CD8-positive, alpha-beta memory T cell (primary cell): ENCODE measurements at regions not wholly inside any gene's neighbourhood (a gene's known extent, or its start where the extent isn't known, plus 50 kb on each side); places are given as distances from the start of the nearest gene placed in this dataset.
"Not testable (repeated sequence)": the region's sequence is repeated elsewhere in the genome, so short reads cannot be mapped to it uniquely, and the experiment has no call there.

ENCODE experiments used
- CTCF ChIA-PET: fragments of 350-600 bp; sonication (Branson Sonifier 250); formaldehyde crosslinking; loops from one replicate; lab custom pipeline; 2021; ENCODE audit warnings: antibody characterized with exemption; lab: Charles Lee
- POLR2A ChIA-PET: fragments of 350-600 bp; sonication (Branson Sonifier 250); formaldehyde crosslinking; loops from one replicate; lab custom pipeline; 2021; ENCODE audit warnings: antibody characterized with exemption; lab: Charles Lee
- DNase-seq, 5 donors: peaks; one replicate each; pipeline versions ENCODE4 v3.0.0 to v3.0.0-alpha.2; 2020 to 2022; ENCODE audit warnings: mixed read lengths in 1 of 5
- H3K27ac ChIP-seq: one replicate; pipeline ENCODE4 v1.7.0; 2013; ENCODE audit warnings: low read depth, mild to moderate bottlenecking, low read length, moderate library complexity
- H3K27me3 ChIP-seq: 2 replicates; pipeline ENCODE4 v1.7.0; 2013; ENCODE audit warnings: low read length, mild to moderate bottlenecking; ENCODE audit not compliant: insufficient read depth, poor library complexity, severe bottlenecking
- H3K36me3 ChIP-seq: 2 replicates; pipeline ENCODE4 v1.7.0; 2013; ENCODE audit warnings: mild to moderate bottlenecking, low read length, moderate library complexity; ENCODE audit not compliant: insufficient read depth
- H3K4me1 ChIP-seq: 2 replicates; pipeline ENCODE4 v1.7.0; 2013; ENCODE audit warnings: mild to moderate bottlenecking, low read length, moderate library complexity; ENCODE audit not compliant: insufficient read depth
- H3K4me3 ChIP-seq: 2 replicates; pipeline ENCODE4 v1.7.0; 2013; ENCODE audit warnings: mild to moderate bottlenecking, low read length
- H3K9me3 ChIP-seq: 2 replicates; pipeline ENCODE4 v1.7.0; 2013; ENCODE audit warnings: mild to moderate bottlenecking, low read length
- H3K27ac Mint-ChIP-seq, 8 donors: one replicate each; pipeline ENCODE4 v1.8.0; 2020 to 2021; ENCODE audit warnings: mixed read lengths in 8 of 8, mild to moderate bottlenecking in 6 of 8, inconsistent platforms in 3 of 8, moderate library complexity in 3 of 8
- H3K27me3 Mint-ChIP-seq, 2 donors: one replicate each; pipeline ENCODE4 v1.8.0; 2020 to 2021; ENCODE audit warnings: mixed read lengths in 2 of 2, mild to moderate bottlenecking in 1 of 2, moderate library complexity in 1 of 2
- H3K36me3 Mint-ChIP-seq, 3 donors: one replicate each; pipeline ENCODE4 v1.8.0; 2020 to 2021; ENCODE audit warnings: mixed read lengths in 3 of 3, inconsistent platforms in 1 of 3, mild to moderate bottlenecking in 1 of 3
- H3K4me1 Mint-ChIP-seq, 3 donors: one replicate each; pipeline ENCODE4 v1.8.0; 2020 to 2021; ENCODE audit warnings: mixed read lengths in 3 of 3, inconsistent platforms in 1 of 3, mild to moderate bottlenecking in 1 of 3
- H3K4me3 Mint-ChIP-seq, 7 donors: one replicate each; pipeline ENCODE4 v1.8.0; 2020 to 2021; ENCODE audit warnings: mixed read lengths in 7 of 7, mild to moderate bottlenecking in 6 of 7, moderate library complexity in 4 of 7, inconsistent platforms in 2 of 7
- H3K9me3 Mint-ChIP-seq, 5 donors: one replicate each; pipeline ENCODE4 v1.8.0; 2020 to 2022; ENCODE audit warnings: mixed read lengths in 5 of 5, mild to moderate bottlenecking in 3 of 5, moderate library complexity in 2 of 5, inconsistent platforms in 1 of 5

DNA sequence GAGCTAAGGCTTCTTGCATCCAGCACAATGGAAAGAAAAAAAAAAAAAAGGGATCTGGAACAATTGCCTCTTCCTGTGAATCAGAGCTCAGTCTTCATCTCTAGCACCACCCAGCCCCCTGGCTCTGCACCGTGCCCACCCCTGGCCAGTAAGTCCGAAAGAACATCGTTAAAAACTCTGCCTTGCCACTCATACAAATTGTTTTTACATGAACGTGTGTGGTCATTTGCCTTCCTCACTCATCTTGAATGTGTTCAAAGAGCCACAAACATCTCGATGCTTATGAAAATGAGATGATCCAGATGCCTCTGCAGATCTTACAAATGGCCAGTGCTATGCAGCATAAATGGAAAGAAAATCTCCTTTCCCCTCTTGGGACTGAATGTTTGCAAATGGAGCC lies 400.0 kb upstream of the PPP2R3A start:
- peaks cover 0 to 8% (median 0%) of the 10 kb centered on the region in 5 donors for H3K9me3 Mint-ChIP-seq
- Histone ChIP-seq H3K4me3 (no peak overlapping the region), H3K36me3 (no peaks in the 10 kb centered on the region), H3K4me1 (no peaks in the 10 kb centered on the region), H3K9me3 (no peaks in the 10 kb centered on the region), H3K27me3 (no peaks in the 10 kb centered on the region), H3K27ac (no peak overlapping the region)
- no peaks in the 10 kb centered on the region for H3K4me1 Mint-ChIP-seq
- ChIA-PET POLR2A (no interaction called here), CTCF (no interaction called here)
- DNase-seq, result no peak
- no peak overlapping the region for H3K4me3 Mint-ChIP-seq
- H3K27ac Mint-ChIP-seq, result no peak overlapping the region
- H3K36me3 Mint-ChIP-seq, result no peaks in the 10 kb centered on the region
- peaks cover 0 to 3% of the 10 kb centered on the region in 2 donors for H3K27me3 Mint-ChIP-seq

DNA sequence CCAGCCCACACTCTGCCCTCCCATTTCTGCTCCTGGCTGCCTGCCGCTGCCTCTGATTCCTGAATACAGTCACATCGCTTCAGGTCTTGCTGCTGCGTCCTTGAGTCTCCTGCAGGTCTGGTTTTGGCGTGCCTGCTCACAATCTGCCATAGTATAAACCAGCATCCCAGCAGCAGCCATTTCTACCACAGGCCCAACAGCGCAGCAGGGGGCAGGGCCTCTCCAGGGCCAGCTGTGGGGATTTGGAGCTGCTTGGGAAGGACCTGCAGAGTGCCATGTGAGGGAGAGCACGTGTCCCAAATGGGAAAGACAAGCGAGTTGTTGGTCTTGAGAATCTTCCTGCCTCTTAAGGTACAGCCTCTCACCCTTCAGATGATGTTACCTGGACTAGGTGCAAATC lies 398.3 kb upstream of the PPP2R3A start:
- POLR2A ChIA-PET, result no interaction called here

GRCh38 chr3:135576751-135577150 lies 388.8 kb upstream of the PPP2R3A start:
- ChIA-PET CTCF (no interaction called here), POLR2A (no interaction called here)
- Mint-ChIP-seq H3K4me3 (no peak overlapping the region), H3K36me3 (no peaks in the 10 kb centered on the region), H3K27ac (no peak overlapping the region), H3K27me3 (no peaks in the 10 kb centered on the region), H3K9me3 (no peaks in the 10 kb centered on the region), H3K4me1 (no peaks in the 10 kb centered on the region)
- Histone ChIP-seq H3K4me3 (no peak overlapping the region), H3K27ac (no peak overlapping the region), H3K27me3 (no peaks in the 10 kb centered on the region), H3K4me1 (no peaks in the 10 kb centered on the region), H3K9me3 (no peaks in the 10 kb centered on the region), H3K36me3 (no peaks in the 10 kb centered on the region)
- no peak for DNase-seq

More for the DNA sequence above, 398.3 kb upstream of the PPP2R3A start:
- H3K4me1 Mint-ChIP-seq, result no peaks in the 10 kb centered on the region
- peaks cover 0 to 5% (median 0%) of the 10 kb centered on the region in 5 donors for H3K9me3 Mint-ChIP-seq
- Histone ChIP-seq H3K36me3 (no peaks in the 10 kb centered on the region), H3K27me3 (no peaks in the 10 kb centered on the region), H3K27ac (no peak overlapping the region), H3K9me3 (no peaks in the 10 kb centered on the region), H3K4me1 (no peaks in the 10 kb centered on the region), H3K4me3 (no peak overlapping the region)
- no peak overlapping the region for H3K4me3 Mint-ChIP-seq
- no peak for DNase-seq
- H3K27me3 Mint-ChIP-seq, result peaks cover 0 to 3% of the 10 kb centered on the region in 2 donors
- no peaks in the 10 kb centered on the region for H3K36me3 Mint-ChIP-seq
- H3K27ac Mint-ChIP-seq, result no peak overlapping the region
- CTCF ChIA-PET, result no interaction called here

GRCh38 chr3:135581806-135582205 lies 383.7 kb upstream of the PPP2R3A start:
- H3K4me3 Mint-ChIP-seq, result no peak overlapping the region
- no peak overlapping the region for H3K27ac ChIP-seq
- H3K36me3 Mint-ChIP-seq, result no peaks in the 10 kb centered on the region
- no peaks in the 10 kb centered on the region for H3K36me3 ChIP-seq
- H3K27ac Mint-ChIP-seq, result no peak overlapping the region
- H3K4me1 Mint-ChIP-seq, result no peaks in the 10 kb centered on the region
- H3K27me3 Mint-ChIP-seq, result no peaks in the 10 kb centered on the region
- CTCF ChIA-PET, result no interaction called here
- H3K4me3 ChIP-seq, result no peak overlapping the region
- H3K27me3 ChIP-seq, result no peaks in the 10 kb centered on the region
- H3K9me3 ChIP-seq, result no peaks in the 10 kb centered on the region
- H3K4me1 ChIP-seq, result no peaks in the 10 kb centered on the region
- POLR2A ChIA-PET, result no interaction called here
- peaks cover 0 to 5% (median 0%) of the 10 kb centered on the region in 5 donors for H3K9me3 Mint-ChIP-seq
- no peak for DNase-seq

DNA sequence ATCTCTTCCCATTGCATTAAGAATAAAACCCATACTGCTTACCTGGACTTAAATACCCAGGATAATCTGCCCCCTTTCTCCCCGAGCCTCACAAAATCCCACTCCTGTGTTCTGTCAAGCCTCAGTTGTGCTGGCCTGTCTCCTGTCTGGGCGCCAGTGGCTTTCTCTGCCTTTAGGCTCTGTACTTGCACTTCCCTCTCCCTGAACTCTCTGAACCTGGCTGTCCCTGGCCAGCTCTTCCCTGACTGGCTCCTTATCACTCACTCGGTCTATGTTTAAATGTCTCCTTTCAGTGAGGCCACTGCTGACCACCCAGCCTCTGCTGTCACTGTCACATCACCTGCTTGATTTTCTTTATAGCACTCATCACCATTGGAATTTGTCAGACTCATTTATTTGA lies 382.7 kb upstream of the PPP2R3A start:
- Histone ChIP-seq H3K27ac (no peak overlapping the region), H3K27me3 (no peaks in the 10 kb centered on the region), H3K9me3 (no peaks in the 10 kb centered on the region), H3K36me3 (no peaks in the 10 kb centered on the region), H3K4me1 (no peaks in the 10 kb centered on the region), H3K4me3 (no peak overlapping the region)
- H3K36me3 Mint-ChIP-seq, result no peaks in the 10 kb centered on the region
- no peaks in the 10 kb centered on the region for H3K4me1 Mint-ChIP-seq
- no peaks in the 10 kb centered on the region for H3K27me3 Mint-ChIP-seq
- no peak overlapping the region for H3K4me3 Mint-ChIP-seq
- ChIA-PET POLR2A (no interaction called here), CTCF (no interaction called here)
- DNase-seq, result no peak
- peaks cover 0 to 5% (median 0%) of the 10 kb centered on the region in 5 donors for H3K9me3 Mint-ChIP-seq
- no peak overlapping the region for H3K27ac Mint-ChIP-seq

DNA sequence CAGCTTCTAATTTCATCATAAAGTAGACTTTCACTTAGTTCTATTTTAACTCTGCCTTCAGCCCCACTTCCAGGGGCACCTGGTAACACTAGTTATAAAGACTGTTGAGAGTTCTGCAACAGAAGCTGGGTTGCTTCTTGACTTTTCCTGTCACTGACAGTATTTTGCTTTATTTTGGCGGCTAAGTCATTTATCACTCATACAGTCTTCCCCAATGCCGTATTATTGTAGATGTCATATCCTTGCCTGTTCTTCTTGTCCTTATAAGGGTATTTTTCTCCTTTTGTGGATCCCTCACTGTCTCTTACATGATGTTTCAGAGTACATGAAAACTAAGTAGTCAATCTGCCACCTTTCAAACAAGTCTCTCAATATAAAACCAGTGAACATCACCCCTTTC lies 369.0 kb upstream of the PPP2R3A start:
- no peaks in the 10 kb centered on the region for H3K36me3 ChIP-seq
- H3K27me3 ChIP-seq, result no peaks in the 10 kb centered on the region
- Mint-ChIP-seq H3K4me3 (no peak overlapping the region), H3K36me3 (no peaks in the 10 kb centered on the region), H3K27me3 (peaks cover 0 to 1% of the 10 kb centered on the region in 2 donors), H3K4me1 (no peaks in the 10 kb centered on the region), H3K27ac (no peak overlapping the region), H3K9me3 (peaks cover 0 to 16% (median 4%) of the 10 kb centered on the region in 5 donors)
- H3K9me3 ChIP-seq, result no peaks in the 10 kb centered on the region
- H3K4me3 ChIP-seq, result no peak overlapping the region
- POLR2A ChIA-PET, result no interaction called here
- no peak overlapping the region for H3K27ac ChIP-seq
- DNase-seq, result no peak
- no peaks in the 10 kb centered on the region for H3K4me1 ChIP-seq
- CTCF ChIA-PET, result no interaction called here

DNA sequence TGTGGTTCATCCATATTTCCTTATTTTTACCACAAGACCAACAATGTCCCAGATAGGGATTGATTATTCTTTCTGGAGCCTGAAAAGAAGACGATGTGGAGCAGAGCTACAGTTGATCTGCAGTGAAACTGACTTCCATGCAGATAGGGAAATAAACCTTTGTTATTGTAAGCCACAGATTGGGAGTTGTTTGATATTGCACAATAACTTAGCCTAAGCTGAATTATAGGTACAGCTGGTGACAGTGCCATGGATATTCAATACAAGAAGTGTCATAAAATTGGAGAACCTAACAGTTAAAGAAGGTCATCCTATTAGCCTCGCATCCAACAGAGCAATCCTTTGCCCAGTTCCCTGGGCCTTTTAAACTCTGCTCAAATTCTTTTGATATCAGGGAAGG lies 367.7 kb upstream of the PPP2R3A start:
- no peak for DNase-seq
- H3K36me3 Mint-ChIP-seq, result no peaks in the 10 kb centered on the region
- Histone ChIP-seq H3K9me3 (no peaks in the 10 kb centered on the region), H3K4me1 (no peaks in the 10 kb centered on the region), H3K36me3 (no peaks in the 10 kb centered on the region), H3K4me3 (no peak overlapping the region), H3K27ac (no peak overlapping the region), H3K27me3 (no peaks in the 10 kb centered on the region)
- no peak overlapping the region for H3K4me3 Mint-ChIP-seq
- H3K9me3 Mint-ChIP-seq, result peaks cover 0 to 6% (median 2%) of the 10 kb centered on the region in 5 donors
- H3K27ac Mint-ChIP-seq, result no peak overlapping the region
- POLR2A ChIA-PET, result no interaction called here
- H3K27me3 Mint-ChIP-seq, result peaks cover 0 to 2% of the 10 kb centered on the region in 2 donors
- CTCF ChIA-PET, result no interaction called here
- H3K4me1 Mint-ChIP-seq, result no peaks in the 10 kb centered on the region

- no peaks in the 10 kb centered on the region for H3K36me3 ChIP-seq
- Mint-ChIP-seq H3K27ac (no peak overlapping the region), H3K4me3 (no peak overlapping the region), H3K27me3 (peaks cover 0 to 2% of the 10 kb centered on the region in 2 donors), H3K36me3 (no peaks in the 10 kb centered on the region), H3K9me3 (peaks cover 0 to 3% (median 0%) of the 10 kb centered on the region in 5 donors), H3K4me1 (no peaks in the 10 kb centered on the region)
- no peaks in the 10 kb centered on the region for H3K27me3 ChIP-seq
- H3K9me3 ChIP-seq, result no peaks in the 10 kb centered on the region
- no peak for DNase-seq
- no peaks in the 10 kb centered on the region for H3K4me1 ChIP-seq
- H3K27ac ChIP-seq, result no peak overlapping the region
- POLR2A ChIA-PET, result no interaction called here
- H3K4me3 ChIP-seq, result no peak overlapping the region
- CTCF ChIA-PET, result no interaction called here
Observed at GRCh38 chr3:135598597-135598996, 366.9 kb upstream of the PPP2R3A start.

GRCh38 chr3:135604512-135604911 lies 361.0 kb upstream of the PPP2R3A start:
- H3K4me3 Mint-ChIP-seq, H3K4me1 Mint-ChIP-seq, H3K27me3 Mint-ChIP-seq, H3K4me1 ChIP-seq, H3K4me3 ChIP-seq, H3K9me3 Mint-ChIP-seq, H3K27me3 ChIP-seq, H3K36me3 ChIP-seq, CTCF ChIA-PET, H3K27ac Mint-ChIP-seq, POLR2A ChIA-PET, H3K36me3 Mint-ChIP-seq, DNase-seq, H3K27ac ChIP-seq, H3K9me3 ChIP-seq: not testable (repeated sequence)
